ENCODE measurements at regions not wholly inside any gene's neighbourhood (a gene's known extent, or its start where the extent isn't known, plus 50 kb on each side); places are given as distances from the start of the nearest gene placed in this dataset.

GRCh38 chr2:14907014-14907612 is 274.6 kb downstream of the LRATD1 start:
- DNase-seq (ENCODE audit: low spot score) = no peak

- DNase-seq (ENCODE audit: low spot score) = no peak
These were observed 277.3 kb downstream of the LRATD1 start for GRCh38 chr2:14909795-14910194.

GRCh38 chr2:14910654-14911053 is 278.1 kb downstream of the LRATD1 start:
- no peak for DNase-seq (ENCODE audit: low spot score)

- no peak for DNase-seq (ENCODE audit: low spot score)
These were observed 283.5 kb downstream of the LRATD1 start for GRCh38 chr2:14915983-14916382.

- no peak for DNase-seq (ENCODE audit: low spot score)
These were observed 291.5 kb downstream of the LRATD1 start for GRCh38 chr2:14923820-14924580.

- DNase-seq (ENCODE audit: low spot score) = no peak
These were observed 293.0 kb downstream of the LRATD1 start for GRCh38 chr2:14925471-14925870.

GRCh38 chr2:14927021-14927564 is 294.6 kb downstream of the LRATD1 start:
- DNase-seq (ENCODE audit: low spot score) = no peak

- DNase-seq (ENCODE audit: low spot score) = no peak
These were observed 295.5 kb downstream of the LRATD1 start for GRCh38 chr2:14928056-14928455.

- no peak for DNase-seq (ENCODE audit: low spot score)
These were observed 297.9 kb downstream of the LRATD1 start for GRCh38 chr2:14930441-14930840.

- no peak for DNase-seq (ENCODE audit: low spot score)
These were observed 299.8 kb downstream of the LRATD1 start for GRCh38 chr2:14932285-14932684.

GRCh38 chr2:14933753-14934152 is 301.2 kb downstream of the LRATD1 start:
- DNase-seq (ENCODE audit: low spot score) = no peak

- no peak for DNase-seq (ENCODE audit: low spot score)
These were observed 303.9 kb downstream of the LRATD1 start for GRCh38 chr2:14936426-14936825.

- DNase-seq (ENCODE audit: low spot score) = no peak
These were observed 304.8 kb downstream of the LRATD1 start for GRCh38 chr2:14937336-14937735.

GRCh38 chr2:14941151-14941631 is 308.7 kb downstream of the LRATD1 start:
- no peak for DNase-seq (ENCODE audit: low spot score)

- DNase-seq (ENCODE audit: low spot score) = no peak
These were observed 310.5 kb downstream of the LRATD1 start for GRCh38 chr2:14942987-14943386.

- DNase-seq (ENCODE audit: low spot score) = peak; percentile 13
These were observed 312.2 kb downstream of the LRATD1 start for GRCh38 chr2:14944562-14945346.

GRCh38 chr2:14951569-14952285 is 319.2 kb downstream of the LRATD1 start:
- DNase-seq (ENCODE audit: low spot score) = no peak

- DNase-seq (ENCODE audit: low spot score) = no peak
These were observed 320.0 kb downstream of the LRATD1 start for GRCh38 chr2:14952400-14952963.

- no peak for DNase-seq (ENCODE audit: low spot score)
These were observed 328.3 kb downstream of the LRATD1 start for GRCh38 chr2:14960686-14961324.

GRCh38 chr2:14967729-14968128 is 335.2 kb downstream of the LRATD1 start:
- no peak for DNase-seq (ENCODE audit: low spot score)

GRCh38 chr2:14975381-14975780 is 342.9 kb downstream of the LRATD1 start:
- no peak for DNase-seq (ENCODE audit: low spot score)

Data from GM03348 (cell line).